GM23338 (cell line): ENCODE measurements at regions not wholly inside any gene's neighbourhood (a gene's known extent, or its start where the extent isn't known, plus 50 kb on each side); places are given as distances from the start of the nearest gene placed in this dataset.

Source experiments
- ATAC-seq: fragments of 200-7000 bp; cut with Tn5 transposase; 3 replicates; pipeline ENCODE4 v1.9.1; 2020
- DNase-seq: peaks from one replicate; pipeline ENCODE4 v3.0.0-alpha.2; 2015; ENCODE audit warnings: low spot score
- H2AFZ ChIP-seq: fragments of 200-600 bp; sonication (generic); 2 replicates; pipeline ENCODE4 v1.8.0; 2016; ENCODE audit warnings: antibody characterized with exemption, mild to moderate bottlenecking, moderate library complexity
- H3F3A ChIP-seq: fragments of 200-600 bp; sonication (generic); replicated peaks from 2 replicates; pipeline ENCODE4 v1.8.0; 2017; ENCODE audit warnings: antibody characterized with exemption, mixed run types, low read depth
- H3K27ac ChIP-seq: fragments of 200-600 bp; sonication (generic); 2 replicates; pipeline ENCODE4 v1.6.1; 2016; ENCODE audit warnings: low read depth
- H3K27me3 ChIP-seq: fragments of 200-600 bp; sonication (generic); 2 replicates; pipeline ENCODE4 v1.8.0; 2016; ENCODE audit warnings: mild to moderate bottlenecking, mixed run types, moderate library complexity; ENCODE audit not compliant: insufficient read depth
- H3K36me3 ChIP-seq: fragments of 200-600 bp; sonication (generic); 2 replicates; pipeline ENCODE4 v1.8.0; 2016; ENCODE audit warnings: mild to moderate bottlenecking; ENCODE audit not compliant: insufficient read depth
- H3K4me1 ChIP-seq: fragments of 200-600 bp; sonication (generic); 2 replicates; pipeline ENCODE4 v1.8.0; 2016; ENCODE audit warnings: mild to moderate bottlenecking, moderate library complexity; ENCODE audit not compliant: insufficient read depth
- H3K4me2 ChIP-seq: fragments of 200-600 bp; sonication (generic); 2 replicates; pipeline ENCODE4 v1.7.1; 2017; ENCODE audit warnings: mixed run types
- H3K4me3 ChIP-seq: fragments of 200-600 bp; sonication (generic); 2 replicates; pipeline ENCODE4 v1.6.1; 2016; ENCODE audit warnings: mixed run types
- H3K79me2 ChIP-seq: fragments of 200-600 bp; sonication (generic); replicated peaks from 2 replicates; pipeline ENCODE4 v1.8.0; 2017; ENCODE audit warnings: mild to moderate bottlenecking; ENCODE audit not compliant: insufficient read depth
- H3K9me2 ChIP-seq: fragments of 200-600 bp; sonication (generic); 2 replicates; pipeline ENCODE4 v1.8.0; 2017; ENCODE audit not compliant: insufficient read depth
- H4K20me1 ChIP-seq: fragments of 200-600 bp; sonication (generic); replicated peaks from 2 replicates; pipeline ENCODE4 v1.8.0; 2017; ENCODE audit warnings: mild to moderate bottlenecking; ENCODE audit not compliant: insufficient read depth
- H3K27ac Mint-ChIP-seq: 2 replicates; pipeline ENCODE4 v1.8.0; 2020; ENCODE audit warnings: inconsistent platforms, mild to moderate bottlenecking, moderate library complexity, mixed read lengths
- H3K27me3 Mint-ChIP-seq: 3 replicates; pipeline ENCODE4 v1.8.0; 2022; ENCODE audit warnings: low read depth, mild to moderate bottlenecking, moderate library complexity, mixed read lengths, inconsistent platforms; ENCODE audit not compliant: insufficient read depth, poor library complexity
- H3K36me3 Mint-ChIP-seq: 3 replicates; pipeline ENCODE4 v1.8.0; 2021; ENCODE audit warnings: low read depth, mild to moderate bottlenecking, inconsistent platforms, moderate library complexity, mixed read lengths
- H3K4me1 Mint-ChIP-seq: 3 replicates; pipeline ENCODE4 v1.8.0; 2020; ENCODE audit warnings: mild to moderate bottlenecking, inconsistent platforms, mixed read lengths
- H3K4me3 Mint-ChIP-seq: 3 replicates; pipeline ENCODE4 v1.8.0; 2021; ENCODE audit warnings: moderate library complexity, mild to moderate bottlenecking, inconsistent platforms, mixed read lengths
- H3K9me3 Mint-ChIP-seq: 3 replicates; pipeline ENCODE4 v1.8.0; 2020; ENCODE audit warnings: moderate library complexity, mild to moderate bottlenecking, inconsistent platforms, mixed read lengths
- CREB1 ChIP-seq: fragments of 250-450 bp; sonication (Bioruptor Pico); IDR thresholded peaks from 2 replicates; pipeline ENCODE4 v1.5.0; 2020; ENCODE audit warnings: low read depth, mild to moderate bottlenecking, moderate library complexity
- EZH2 ChIP-seq: fragments of 200-600 bp; sonication (generic); IDR thresholded peaks from one replicate; pipeline ENCODE4 v1.8.0; 2017; ENCODE audit warnings: antibody characterized with exemption, mild to moderate bottlenecking, low read depth; ENCODE audit not compliant: unreplicated experiment
- EZH2phosphoT487 ChIP-seq: fragments of 200-600 bp; sonication (generic); IDR thresholded peaks from one replicate; pipeline ENCODE4 v1.8.1; 2018; ENCODE audit warnings: antibody characterized with exemption; ENCODE audit not compliant: unreplicated experiment
- JUNB ChIP-seq: IDR thresholded peaks from one replicate; pipeline ENCODE4 v1.6.1; 2016; ENCODE audit warnings: antibody characterized with exemption; ENCODE audit not compliant: unreplicated experiment
- NANOG ChIP-seq: IDR thresholded peaks from 2 replicates; pipeline ENCODE4 v1.6.1; 2016; ENCODE audit warnings: antibody characterized with exemption, borderline replicate concordance
- POLR2AphosphoS5 ChIP-seq: IDR thresholded peaks from 2 replicates; pipeline ENCODE4 v1.6.1; 2016; ENCODE audit warnings: antibody characterized with exemption, low read depth
- STAT1 ChIP-seq: IDR thresholded peaks from one replicate; pipeline ENCODE4 v1.6.1; 2016; ENCODE audit warnings: antibody characterized with exemption; ENCODE audit not compliant: unreplicated experiment
- ZNF114 ChIP-seq: fragments of 250-450 bp; sonication (Bioruptor Pico); IDR thresholded peaks from 2 replicates; pipeline ENCODE4 v1.5.0; 2020; ENCODE audit warnings: mild to moderate bottlenecking, moderate library complexity
- ZNF331 ChIP-seq: fragments of 250-450 bp; sonication (Bioruptor Pico); IDR thresholded peaks from 2 replicates; pipeline ENCODE4 v1.5.0; 2020; ENCODE audit warnings: low read depth, mild to moderate bottlenecking, moderate library complexity
- TF ChIP-seq, protein P1 (sequence below): IDR thresholded peaks from 2 replicates; pipeline ENCODE4 v1.6.1; 2016; ENCODE audit warnings: antibody characterized with exemption
- TF ChIP-seq, protein P2 (sequence below), 2 experiments: fragments of 200-600 bp in 1 of 2; sonication (generic) in 1 of 2; conservative IDR thresholded peaks; 2 replicates each; pipeline versions ENCODE4 v1.5.1 to v1.6.1; 2016 to 2017; ENCODE audit warnings: antibody characterized with exemption in 2 of 2, low read depth in 2 of 2, mild to moderate bottlenecking in 2 of 2, moderate library complexity in 1 of 2
- TF ChIP-seq, protein P3 (sequence below): IDR thresholded peaks from one replicate; pipeline ENCODE4 v1.6.1; 2018; ENCODE audit warnings: antibody characterized with exemption; ENCODE audit not compliant: unreplicated experiment
- TF ChIP-seq, protein P4 (sequence below): fragments of 250-450 bp; sonication (Bioruptor Pico); IDR thresholded peaks from 2 replicates; pipeline ENCODE4 v1.5.0; 2020; ENCODE audit warnings: mild to moderate bottlenecking, moderate library complexity

DNA sequence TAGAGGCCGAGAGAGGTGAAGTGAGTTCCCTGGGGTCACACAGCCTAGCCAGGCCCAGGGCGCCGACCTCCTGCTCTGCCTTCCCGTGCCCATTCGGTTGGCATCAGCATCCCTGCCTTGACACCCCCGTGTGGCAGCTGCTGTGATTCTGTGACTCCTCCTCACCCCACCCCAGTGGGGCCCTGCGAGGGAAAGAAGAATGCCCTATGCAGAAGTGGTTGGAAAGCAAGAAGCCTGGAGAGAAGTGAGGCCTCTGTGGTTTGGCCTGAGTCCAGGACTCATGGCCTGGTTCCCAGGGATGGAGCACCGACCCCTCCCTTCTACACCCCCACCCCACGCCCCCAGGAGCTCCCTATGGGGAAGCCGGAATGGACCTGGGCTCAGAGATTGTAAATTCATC is 296.2 kb downstream of the SEC14L1 start:
- Mint-ChIP-seq H3K27ac (no peak overlapping the region; the same call in 1 of the 2 replicates), H3K36me3 (no peaks in the 10 kb centered on the region; the same call in 2 of the 3 replicates), H3K4me3 (no peak overlapping the region), H3K27me3 (peaks cover 13% of the 10 kb centered on the region), H3K4me1 (peaks cover 74% of the 10 kb centered on the region), H3K9me3 (no peaks in the 10 kb centered on the region)
- no peaks in the 10 kb centered on the region for H3K36me3 ChIP-seq
- TF ChIP-seq POLR2AphosphoS5 (no peak), EZH2phosphoT487 (no peak), JUNB (no peak), ZNF331 (CRISPR knock-in tag) (no peak), ZNF114 (CRISPR knock-in tag) (no peak), EZH2 (no peak), NANOG (no peak), CREB1 (CRISPR knock-in tag) (no peak), STAT1 (no peak)
- TF ChIP-seq, protein P1, sequence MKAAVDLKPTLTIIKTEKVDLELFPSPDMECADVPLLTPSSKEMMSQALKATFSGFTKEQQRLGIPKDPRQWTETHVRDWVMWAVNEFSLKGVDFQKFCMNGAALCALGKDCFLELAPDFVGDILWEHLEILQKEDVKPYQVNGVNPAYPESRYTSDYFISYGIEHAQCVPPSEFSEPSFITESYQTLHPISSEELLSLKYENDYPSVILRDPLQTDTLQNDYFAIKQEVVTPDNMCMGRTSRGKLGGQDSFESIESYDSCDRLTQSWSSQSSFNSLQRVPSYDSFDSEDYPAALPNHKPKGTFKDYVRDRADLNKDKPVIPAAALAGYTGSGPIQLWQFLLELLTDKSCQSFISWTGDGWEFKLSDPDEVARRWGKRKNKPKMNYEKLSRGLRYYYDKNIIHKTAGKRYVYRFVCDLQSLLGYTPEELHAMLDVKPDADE: no peak
- TF ChIP-seq, protein P2, sequence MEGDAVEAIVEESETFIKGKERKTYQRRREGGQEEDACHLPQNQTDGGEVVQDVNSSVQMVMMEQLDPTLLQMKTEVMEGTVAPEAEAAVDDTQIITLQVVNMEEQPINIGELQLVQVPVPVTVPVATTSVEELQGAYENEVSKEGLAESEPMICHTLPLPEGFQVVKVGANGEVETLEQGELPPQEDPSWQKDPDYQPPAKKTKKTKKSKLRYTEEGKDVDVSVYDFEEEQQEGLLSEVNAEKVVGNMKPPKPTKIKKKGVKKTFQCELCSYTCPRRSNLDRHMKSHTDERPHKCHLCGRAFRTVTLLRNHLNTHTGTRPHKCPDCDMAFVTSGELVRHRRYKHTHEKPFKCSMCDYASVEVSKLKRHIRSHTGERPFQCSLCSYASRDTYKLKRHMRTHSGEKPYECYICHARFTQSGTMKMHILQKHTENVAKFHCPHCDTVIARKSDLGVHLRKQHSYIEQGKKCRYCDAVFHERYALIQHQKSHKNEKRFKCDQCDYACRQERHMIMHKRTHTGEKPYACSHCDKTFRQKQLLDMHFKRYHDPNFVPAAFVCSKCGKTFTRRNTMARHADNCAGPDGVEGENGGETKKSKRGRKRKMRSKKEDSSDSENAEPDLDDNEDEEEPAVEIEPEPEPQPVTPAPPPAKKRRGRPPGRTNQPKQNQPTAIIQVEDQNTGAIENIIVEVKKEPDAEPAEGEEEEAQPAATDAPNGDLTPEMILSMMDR (conservative IDR thresholded peaks at IDR 0.05; ENCODE audit: low read depth in 2 of 2): no peak
- TF ChIP-seq, protein P3, sequence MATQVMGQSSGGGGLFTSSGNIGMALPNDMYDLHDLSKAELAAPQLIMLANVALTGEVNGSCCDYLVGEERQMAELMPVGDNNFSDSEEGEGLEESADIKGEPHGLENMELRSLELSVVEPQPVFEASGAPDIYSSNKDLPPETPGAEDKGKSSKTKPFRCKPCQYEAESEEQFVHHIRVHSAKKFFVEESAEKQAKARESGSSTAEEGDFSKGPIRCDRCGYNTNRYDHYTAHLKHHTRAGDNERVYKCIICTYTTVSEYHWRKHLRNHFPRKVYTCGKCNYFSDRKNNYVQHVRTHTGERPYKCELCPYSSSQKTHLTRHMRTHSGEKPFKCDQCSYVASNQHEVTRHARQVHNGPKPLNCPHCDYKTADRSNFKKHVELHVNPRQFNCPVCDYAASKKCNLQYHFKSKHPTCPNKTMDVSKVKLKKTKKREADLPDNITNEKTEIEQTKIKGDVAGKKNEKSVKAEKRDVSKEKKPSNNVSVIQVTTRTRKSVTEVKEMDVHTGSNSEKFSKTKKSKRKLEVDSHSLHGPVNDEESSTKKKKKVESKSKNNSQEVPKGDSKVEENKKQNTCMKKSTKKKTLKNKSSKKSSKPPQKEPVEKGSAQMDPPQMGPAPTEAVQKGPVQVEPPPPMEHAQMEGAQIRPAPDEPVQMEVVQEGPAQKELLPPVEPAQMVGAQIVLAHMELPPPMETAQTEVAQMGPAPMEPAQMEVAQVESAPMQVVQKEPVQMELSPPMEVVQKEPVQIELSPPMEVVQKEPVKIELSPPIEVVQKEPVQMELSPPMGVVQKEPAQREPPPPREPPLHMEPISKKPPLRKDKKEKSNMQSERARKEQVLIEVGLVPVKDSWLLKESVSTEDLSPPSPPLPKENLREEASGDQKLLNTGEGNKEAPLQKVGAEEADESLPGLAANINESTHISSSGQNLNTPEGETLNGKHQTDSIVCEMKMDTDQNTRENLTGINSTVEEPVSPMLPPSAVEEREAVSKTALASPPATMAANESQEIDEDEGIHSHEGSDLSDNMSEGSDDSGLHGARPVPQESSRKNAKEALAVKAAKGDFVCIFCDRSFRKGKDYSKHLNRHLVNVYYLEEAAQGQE: no peak
- TF ChIP-seq, protein P4, sequence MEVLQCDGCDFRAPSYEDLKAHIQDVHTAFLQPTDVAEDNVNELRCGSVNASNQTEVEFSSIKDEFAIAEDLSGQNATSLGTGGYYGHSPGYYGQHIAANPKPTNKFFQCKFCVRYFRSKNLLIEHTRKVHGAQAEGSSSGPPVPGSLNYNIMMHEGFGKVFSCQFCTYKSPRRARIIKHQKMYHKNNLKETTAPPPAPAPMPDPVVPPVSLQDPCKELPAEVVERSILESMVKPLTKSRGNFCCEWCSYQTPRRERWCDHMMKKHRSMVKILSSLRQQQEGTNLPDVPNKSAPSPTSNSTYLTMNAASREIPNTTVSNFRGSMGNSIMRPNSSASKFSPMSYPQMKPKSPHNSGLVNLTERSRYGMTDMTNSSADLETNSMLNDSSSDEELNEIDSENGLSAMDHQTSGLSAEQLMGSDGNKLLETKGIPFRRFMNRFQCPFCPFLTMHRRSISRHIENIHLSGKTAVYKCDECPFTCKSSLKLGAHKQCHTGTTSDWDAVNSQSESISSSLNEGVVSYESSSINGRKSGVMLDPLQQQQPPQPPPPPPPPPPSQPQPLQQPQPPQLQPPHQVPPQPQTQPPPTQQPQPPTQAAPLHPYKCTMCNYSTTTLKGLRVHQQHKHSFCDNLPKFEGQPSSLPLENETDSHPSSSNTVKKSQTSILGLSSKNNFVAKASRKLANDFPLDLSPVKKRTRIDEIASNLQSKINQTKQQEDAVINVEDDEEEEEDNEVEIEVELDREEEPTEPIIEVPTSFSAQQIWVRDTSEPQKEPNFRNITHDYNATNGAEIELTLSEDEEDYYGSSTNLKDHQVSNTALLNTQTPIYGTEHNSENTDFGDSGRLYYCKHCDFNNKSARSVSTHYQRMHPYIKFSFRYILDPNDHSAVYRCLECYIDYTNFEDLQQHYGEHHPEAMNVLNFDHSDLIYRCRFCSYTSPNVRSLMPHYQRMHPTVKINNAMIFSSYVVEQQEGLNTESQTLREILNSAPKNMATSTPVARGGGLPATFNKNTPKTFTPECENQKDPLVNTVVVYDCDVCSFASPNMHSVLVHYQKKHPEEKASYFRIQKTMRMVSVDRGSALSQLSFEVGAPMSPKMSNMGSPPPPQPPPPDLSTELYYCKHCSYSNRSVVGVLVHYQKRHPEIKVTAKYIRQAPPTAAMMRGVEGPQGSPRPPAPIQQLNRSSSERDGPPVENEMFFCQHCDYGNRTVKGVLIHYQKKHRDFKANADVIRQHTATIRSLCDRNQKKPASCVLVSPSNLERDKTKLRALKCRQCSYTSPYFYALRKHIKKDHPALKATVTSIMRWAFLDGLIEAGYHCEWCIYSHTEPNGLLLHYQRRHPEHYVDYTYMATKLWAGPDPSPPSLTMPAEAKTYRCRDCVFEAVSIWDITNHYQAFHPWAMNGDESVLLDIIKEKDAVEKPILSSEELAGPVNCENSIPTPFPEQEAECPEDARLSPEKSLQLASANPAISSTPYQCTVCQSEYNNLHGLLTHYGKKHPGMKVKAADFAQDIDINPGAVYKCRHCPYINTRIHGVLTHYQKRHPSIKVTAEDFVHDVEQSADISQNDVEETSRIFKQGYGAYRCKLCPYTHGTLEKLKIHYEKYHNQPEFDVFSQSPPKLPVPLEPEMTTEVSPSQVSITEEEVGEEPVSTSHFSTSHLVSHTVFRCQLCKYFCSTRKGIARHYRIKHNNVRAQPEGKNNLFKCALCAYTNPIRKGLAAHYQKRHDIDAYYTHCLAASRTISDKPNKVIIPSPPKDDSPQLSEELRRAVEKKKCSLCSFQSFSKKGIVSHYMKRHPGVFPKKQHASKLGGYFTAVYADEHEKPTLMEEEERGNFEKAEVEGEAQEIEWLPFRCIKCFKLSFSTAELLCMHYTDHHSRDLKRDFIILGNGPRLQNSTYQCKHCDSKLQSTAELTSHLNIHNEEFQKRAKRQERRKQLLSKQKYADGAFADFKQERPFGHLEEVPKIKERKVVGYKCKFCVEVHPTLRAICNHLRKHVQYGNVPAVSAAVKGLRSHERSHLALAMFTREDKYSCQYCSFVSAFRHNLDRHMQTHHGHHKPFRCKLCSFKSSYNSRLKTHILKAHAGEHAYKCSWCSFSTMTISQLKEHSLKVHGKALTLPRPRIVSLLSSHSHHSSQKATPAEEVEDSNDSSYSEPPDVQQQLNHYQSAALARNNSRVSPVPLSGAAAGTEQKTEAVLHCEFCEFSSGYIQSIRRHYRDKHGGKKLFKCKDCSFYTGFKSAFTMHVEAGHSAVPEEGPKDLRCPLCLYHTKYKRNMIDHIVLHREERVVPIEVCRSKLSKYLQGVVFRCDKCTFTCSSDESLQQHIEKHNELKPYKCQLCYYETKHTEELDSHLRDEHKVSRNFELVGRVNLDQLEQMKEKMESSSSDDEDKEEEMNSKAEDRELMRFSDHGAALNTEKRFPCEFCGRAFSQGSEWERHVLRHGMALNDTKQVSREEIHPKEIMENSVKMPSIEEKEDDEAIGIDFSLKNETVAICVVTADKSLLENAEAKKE (CRISPR knock-in tag): no peak
- H3K27ac ChIP-seq: no peak overlapping the region
- H2AFZ ChIP-seq: no peak overlapping the region
- H3K9me2 ChIP-seq: no peaks in the 10 kb centered on the region
- no peak overlapping the region for H3K4me3 ChIP-seq
- H3K4me1 ChIP-seq: peaks cover 40% of the 10 kb centered on the region
- H3K4me2 ChIP-seq: no peak overlapping the region
- DNase-seq (no peak), ATAC-seq (no peak)
- peaks cover 74% of the 10 kb centered on the region for H3K79me2 ChIP-seq
- H3K27me3 ChIP-seq: no peaks in the 10 kb centered on the region
- peaks cover 3% of the 10 kb centered on the region; the same call in 1 of the 2 replicates for H4K20me1 ChIP-seq
- H3F3A ChIP-seq: 0 out of 2 replicates have a peak, but pooled peaks cover 5% of the 10 kb centered on the region
